ENCODE measurements at regions not wholly inside any gene's neighbourhood (a gene's known extent, or its start where the extent isn't known, plus 50 kb on each side); places are given as distances from the start of the nearest gene placed in this dataset.

DNA sequence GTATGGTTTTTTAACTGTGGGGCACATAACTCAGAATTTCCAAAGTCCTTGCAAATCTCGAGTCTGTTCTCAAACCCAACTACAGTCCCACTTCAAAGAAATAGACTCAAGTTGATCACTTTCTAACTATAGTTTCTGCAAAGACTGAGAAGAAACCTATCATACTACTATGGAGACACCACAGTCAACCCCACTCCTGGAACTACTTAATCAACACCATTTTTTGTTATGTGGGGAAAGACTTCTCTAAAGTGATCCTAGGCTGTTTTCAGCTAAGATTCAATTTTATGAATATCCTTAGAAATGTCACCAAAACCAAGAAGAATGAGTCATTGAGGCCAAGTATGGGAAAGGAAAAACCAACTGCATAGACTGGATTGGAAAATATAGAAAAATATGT lies 198.8 kb downstream of the WDR11 start:
- TF ChIP-seq, protein P1, sequence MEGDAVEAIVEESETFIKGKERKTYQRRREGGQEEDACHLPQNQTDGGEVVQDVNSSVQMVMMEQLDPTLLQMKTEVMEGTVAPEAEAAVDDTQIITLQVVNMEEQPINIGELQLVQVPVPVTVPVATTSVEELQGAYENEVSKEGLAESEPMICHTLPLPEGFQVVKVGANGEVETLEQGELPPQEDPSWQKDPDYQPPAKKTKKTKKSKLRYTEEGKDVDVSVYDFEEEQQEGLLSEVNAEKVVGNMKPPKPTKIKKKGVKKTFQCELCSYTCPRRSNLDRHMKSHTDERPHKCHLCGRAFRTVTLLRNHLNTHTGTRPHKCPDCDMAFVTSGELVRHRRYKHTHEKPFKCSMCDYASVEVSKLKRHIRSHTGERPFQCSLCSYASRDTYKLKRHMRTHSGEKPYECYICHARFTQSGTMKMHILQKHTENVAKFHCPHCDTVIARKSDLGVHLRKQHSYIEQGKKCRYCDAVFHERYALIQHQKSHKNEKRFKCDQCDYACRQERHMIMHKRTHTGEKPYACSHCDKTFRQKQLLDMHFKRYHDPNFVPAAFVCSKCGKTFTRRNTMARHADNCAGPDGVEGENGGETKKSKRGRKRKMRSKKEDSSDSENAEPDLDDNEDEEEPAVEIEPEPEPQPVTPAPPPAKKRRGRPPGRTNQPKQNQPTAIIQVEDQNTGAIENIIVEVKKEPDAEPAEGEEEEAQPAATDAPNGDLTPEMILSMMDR (IDR thresholded peaks at IDR 0.05 in 4 of 5, conservative IDR thresholded peaks at IDR 0.05 in 1 of 5): no peak
- no peak for TF ChIP-seq POLR2A (IDR thresholded peaks at IDR 0.05)

Data from gastrocnemius medialis (tissue), 4 donors.